AG09309 (cell line): ENCODE measurements at regions not wholly inside any gene's neighbourhood (a gene's known extent, or its start where the extent isn't known, plus 50 kb on each side); places are given as distances from the start of the nearest gene placed in this dataset.

ENCODE experiments used
- DNase-seq: peaks from one replicate; pipeline ENCODE4 v3.0.0-alpha.2; 2010; ENCODE audit warnings: low read depth
- H3K4me3 ChIP-seq: 2 replicates; pipeline ENCODE4 v1.5.1; 2011; ENCODE audit warnings: mild to moderate bottlenecking, low read depth, low read length, moderate library complexity; ENCODE audit not compliant: control insufficient read depth
- TF ChIP-seq, protein P1 (sequence below): IDR thresholded peaks from 2 replicates; pipeline ENCODE4 v1.5.1; 2011; ENCODE audit warnings: mild to moderate bottlenecking, low read depth, low read length, inconsistent platforms; ENCODE audit not compliant: insufficient read depth, control insufficient read depth; ENCODE audit errors: missing control alignments

DNA sequence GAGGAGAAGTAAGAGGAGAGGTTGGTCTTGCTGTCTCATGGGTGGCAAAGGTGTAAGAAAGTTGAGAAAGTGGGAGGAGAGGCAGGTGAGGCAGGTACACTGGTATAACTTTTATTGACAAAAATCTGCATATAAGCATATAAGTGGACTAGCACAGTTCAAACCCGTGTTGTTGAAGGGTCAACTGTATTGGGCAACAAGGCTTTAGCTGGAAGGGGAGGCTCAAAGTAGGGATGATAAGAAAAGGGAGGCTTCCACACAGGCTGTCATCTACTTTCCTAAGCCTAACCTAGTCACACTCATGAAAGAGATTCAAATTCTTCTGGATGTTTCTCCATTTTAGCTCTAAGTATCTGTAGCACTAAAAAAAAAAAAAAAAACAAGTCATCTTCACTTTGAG is 188.1 kb upstream of the SEMA6D start:
- TF ChIP-seq, protein P1, sequence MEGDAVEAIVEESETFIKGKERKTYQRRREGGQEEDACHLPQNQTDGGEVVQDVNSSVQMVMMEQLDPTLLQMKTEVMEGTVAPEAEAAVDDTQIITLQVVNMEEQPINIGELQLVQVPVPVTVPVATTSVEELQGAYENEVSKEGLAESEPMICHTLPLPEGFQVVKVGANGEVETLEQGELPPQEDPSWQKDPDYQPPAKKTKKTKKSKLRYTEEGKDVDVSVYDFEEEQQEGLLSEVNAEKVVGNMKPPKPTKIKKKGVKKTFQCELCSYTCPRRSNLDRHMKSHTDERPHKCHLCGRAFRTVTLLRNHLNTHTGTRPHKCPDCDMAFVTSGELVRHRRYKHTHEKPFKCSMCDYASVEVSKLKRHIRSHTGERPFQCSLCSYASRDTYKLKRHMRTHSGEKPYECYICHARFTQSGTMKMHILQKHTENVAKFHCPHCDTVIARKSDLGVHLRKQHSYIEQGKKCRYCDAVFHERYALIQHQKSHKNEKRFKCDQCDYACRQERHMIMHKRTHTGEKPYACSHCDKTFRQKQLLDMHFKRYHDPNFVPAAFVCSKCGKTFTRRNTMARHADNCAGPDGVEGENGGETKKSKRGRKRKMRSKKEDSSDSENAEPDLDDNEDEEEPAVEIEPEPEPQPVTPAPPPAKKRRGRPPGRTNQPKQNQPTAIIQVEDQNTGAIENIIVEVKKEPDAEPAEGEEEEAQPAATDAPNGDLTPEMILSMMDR, result no peak
- H3K4me3 ChIP-seq, result no peak overlapping the region
- no peak for DNase-seq

DNA sequence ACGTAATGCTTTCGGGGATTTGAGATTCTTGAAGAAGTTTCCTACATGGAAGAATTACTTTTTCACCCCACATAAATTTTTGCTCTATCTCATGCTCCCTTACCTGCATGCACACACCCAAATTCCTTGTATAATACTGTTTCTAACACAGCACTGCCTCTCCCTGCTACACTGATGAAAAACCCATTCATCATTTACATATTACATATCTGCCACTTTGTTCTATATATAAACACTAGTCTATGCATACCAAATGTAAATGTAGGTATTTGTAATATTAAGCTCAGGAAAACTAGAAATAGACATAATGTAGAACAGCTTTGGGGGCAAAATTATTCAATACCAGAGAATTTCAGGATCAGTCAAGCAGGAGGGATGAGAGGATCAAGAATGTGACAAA is 182.6 kb upstream of the SEMA6D start:
- no peak for DNase-seq
- no peak overlapping the region for H3K4me3 ChIP-seq
- TF ChIP-seq, protein P1, result no peak

DNA sequence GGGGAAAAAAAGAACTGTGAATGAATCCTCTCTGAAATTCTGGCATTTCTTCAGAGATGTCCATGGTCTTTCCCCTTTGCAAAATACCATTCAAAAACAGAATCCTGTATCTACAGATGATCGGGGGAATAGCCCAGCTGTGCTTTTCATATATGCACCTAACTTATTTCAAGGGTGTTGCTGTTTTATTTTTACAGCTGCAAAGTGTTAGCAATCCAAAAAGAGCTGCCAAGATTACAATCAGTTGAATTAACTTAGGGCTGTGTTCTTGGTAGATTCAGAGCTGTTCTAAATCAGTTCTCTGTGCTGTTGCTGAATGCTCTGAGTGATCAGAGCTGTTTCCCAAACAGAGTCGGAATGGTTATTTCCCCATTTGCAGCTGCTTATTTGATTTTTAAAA is 175.7 kb upstream of the SEMA6D start:
- no peak for DNase-seq
- TF ChIP-seq, protein P1, result no peak
- H3K4me3 ChIP-seq, result no peak overlapping the region

DNA sequence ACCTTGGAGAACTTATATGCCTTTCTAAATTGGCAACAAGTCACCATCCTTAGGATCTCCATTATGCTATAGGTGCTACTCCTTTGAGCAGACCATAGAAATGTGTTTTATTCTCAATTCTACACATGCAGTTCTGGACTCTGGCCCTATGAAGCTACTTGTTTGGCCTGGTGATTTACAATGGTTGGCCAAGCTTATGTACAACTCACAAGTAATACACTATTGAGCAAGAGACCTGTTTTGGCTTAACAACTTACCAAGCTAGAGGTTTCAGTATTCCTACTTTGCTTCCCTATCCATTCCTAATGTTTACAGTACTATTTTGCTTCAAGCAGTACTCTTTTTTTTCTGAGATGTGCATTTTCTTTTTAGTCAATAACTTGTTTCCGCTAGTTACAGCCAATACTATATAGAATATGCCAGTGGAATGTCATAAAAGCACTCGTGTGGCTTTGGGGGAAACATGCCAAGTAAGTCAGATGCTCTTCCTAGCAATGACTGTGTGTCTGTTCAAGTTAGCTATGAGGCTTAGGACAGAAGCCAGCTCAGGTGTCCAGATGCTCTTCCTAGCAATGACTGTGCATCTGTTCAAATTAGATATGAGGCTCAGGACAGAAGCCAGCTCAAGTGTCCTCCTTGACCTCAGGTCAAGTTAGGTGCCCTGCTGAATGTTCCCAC is 174.9 kb upstream of the SEMA6D start:
- DNase-seq, result no peak
- TF ChIP-seq, protein P1, result no peak
- no peak overlapping the region for H3K4me3 ChIP-seq

DNA sequence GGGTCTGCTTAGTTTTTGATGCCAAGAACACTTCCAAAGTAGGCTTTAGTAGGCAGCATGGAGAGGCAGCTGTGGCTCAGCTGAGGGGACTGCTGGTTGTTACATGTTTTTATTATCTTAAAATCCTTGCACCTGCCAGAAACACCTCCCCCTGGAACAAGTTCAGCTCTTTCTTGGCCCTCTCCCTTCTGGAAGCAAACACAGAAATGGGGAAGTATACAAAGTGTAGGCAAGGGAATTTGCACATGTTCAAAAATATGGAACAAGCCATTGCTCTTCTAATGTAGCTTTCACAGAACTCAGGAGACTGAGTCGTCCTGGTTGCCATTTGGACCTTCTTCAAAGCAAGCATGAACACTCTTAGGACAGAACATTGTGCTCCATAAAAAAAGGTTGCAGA is 169.1 kb upstream of the SEMA6D start:
- DNase-seq, result no peak
- TF ChIP-seq, protein P1, result no peak
- H3K4me3 ChIP-seq, result no peak overlapping the region

DNA sequence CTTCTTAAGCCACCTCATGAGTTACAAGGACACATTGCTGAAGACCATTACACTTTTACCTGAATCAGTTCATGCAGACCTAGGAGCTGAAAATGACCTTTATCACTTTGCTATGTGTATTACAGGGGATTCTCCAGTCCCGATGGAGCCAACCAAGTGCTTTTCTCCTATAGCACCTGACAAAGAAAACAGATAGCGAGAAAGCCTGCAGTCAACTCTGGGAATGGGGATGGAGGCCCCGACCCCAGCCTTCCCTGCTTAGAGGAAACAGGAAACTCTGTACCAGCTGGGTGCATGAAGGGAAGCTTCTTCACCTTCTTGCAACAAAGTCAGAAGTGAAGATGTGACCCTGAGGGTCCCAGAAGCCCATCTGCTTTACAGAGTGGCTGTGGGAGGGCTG is 168.3 kb upstream of the SEMA6D start:
- no peak overlapping the region for H3K4me3 ChIP-seq
- no peak for DNase-seq
- TF ChIP-seq, protein P1, result no peak
